ENCODE measurements at regions not wholly inside any gene's neighbourhood (a gene's known extent, or its start where the extent isn't known, plus 50 kb on each side); places are given as distances from the start of the nearest gene placed in this dataset.

DNA sequence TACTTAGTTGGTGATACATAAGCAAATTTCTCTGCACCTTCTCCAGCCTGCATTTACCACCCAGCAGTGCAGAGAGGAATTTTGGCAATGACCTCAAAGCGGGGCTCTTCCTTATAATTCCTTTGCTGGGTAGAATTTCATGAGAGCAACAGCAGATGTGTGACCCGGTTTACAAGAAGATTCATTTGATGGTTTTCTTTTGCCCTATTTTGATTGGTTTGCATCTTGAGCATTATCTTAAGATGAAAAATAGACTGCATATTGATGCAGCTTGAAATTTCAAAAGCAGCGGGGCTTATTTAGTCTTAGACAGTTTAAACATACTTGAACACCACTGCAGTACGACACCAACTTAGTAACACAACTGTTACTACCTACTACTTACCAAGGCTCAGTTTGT is 378.9 kb downstream of the TTLL7 start:
- TF ChIP-seq, protein P1, sequence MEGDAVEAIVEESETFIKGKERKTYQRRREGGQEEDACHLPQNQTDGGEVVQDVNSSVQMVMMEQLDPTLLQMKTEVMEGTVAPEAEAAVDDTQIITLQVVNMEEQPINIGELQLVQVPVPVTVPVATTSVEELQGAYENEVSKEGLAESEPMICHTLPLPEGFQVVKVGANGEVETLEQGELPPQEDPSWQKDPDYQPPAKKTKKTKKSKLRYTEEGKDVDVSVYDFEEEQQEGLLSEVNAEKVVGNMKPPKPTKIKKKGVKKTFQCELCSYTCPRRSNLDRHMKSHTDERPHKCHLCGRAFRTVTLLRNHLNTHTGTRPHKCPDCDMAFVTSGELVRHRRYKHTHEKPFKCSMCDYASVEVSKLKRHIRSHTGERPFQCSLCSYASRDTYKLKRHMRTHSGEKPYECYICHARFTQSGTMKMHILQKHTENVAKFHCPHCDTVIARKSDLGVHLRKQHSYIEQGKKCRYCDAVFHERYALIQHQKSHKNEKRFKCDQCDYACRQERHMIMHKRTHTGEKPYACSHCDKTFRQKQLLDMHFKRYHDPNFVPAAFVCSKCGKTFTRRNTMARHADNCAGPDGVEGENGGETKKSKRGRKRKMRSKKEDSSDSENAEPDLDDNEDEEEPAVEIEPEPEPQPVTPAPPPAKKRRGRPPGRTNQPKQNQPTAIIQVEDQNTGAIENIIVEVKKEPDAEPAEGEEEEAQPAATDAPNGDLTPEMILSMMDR (IDR thresholded peaks at IDR 0.05; ENCODE audit: poor library complexity, severe bottlenecking): no peak
- H3K9me3 ChIP-seq (ENCODE audit: severe bottlenecking): no peaks in the 10 kb centered on the region
- H3K27ac ChIP-seq (ENCODE audit: poor library complexity, severe bottlenecking): no peak overlapping the region
- ATAC-seq (ENCODE audit: low read depth) (no peak), DNase-seq (ENCODE audit: low spot score) (no peak)
- H3K4me1 ChIP-seq (ENCODE audit: insufficient read depth, poor library complexity, severe bottlenecking): no peaks in the 10 kb centered on the region
- no peaks in the 10 kb centered on the region for H3K36me3 ChIP-seq (ENCODE audit: low read depth)
- no peaks in the 10 kb centered on the region for H3K27me3 ChIP-seq (ENCODE audit: insufficient read depth, poor library complexity, severe bottlenecking)
- no peak overlapping the region for H3K4me3 ChIP-seq (ENCODE audit: severe bottlenecking)

DNA sequence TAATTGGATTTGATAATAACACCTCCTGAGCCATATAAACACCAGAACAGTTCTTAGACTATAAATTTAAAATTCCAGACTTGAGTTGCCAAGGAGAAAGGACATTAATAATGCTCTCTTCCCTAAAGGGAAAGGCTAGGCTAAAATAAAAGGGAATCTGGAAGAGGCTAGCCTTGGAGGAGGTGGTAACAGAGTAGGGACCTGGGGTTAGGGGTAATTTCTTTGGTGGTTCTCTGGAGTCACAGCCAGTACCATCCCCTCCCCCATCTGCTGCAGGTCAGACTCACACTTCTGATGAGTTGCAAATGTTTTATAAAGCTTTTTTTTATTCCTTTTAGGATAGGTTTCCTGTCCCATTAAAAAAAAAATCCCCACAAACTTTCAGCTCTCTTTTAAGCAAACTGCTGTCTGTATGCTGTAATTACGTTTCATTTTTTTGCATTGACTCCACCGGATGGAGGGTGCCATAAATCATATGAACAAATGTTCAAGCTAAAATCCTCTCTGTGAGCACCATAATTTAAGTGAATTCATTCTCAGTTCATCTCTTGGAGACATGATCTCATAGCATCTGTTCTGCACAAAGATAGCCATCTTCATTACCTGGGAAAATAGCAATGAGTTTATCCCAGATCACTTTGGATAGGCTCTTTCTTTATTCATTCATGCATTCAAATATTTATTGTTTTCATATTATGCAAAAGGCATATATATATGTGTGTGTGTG is 379.6 kb downstream of the TTLL7 start:
- ATAC-seq (ENCODE audit: low read depth): no peak

DNA sequence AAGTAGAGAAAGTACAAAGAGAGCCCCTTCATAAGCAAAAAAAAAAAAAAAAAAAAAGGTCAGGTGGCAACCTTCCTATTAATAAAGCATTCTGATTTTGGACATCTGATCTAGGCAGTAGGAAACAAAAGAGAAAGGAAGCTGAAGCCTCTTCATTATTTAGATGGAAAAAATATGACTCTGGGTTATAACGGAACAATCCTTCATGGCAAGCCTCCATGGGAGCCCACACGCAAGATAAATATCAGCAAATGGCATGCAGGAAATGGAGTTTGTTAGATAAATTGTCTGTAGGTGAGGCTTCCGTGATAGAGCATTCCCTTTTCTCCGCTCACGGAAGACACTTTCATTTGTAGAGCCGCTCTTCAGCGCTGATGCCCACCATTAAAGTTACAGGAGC is 381.0 kb downstream of the TTLL7 start:
- ATAC-seq (ENCODE audit: low read depth): no peak
- Histone ChIP-seq H3K9me3 (ENCODE audit: severe bottlenecking) (no peaks in the 10 kb centered on the region), H3K27ac (ENCODE audit: poor library complexity, severe bottlenecking) (no peak overlapping the region), H3K27me3 (ENCODE audit: insufficient read depth, poor library complexity, severe bottlenecking) (no peaks in the 10 kb centered on the region), H3K4me1 (ENCODE audit: insufficient read depth, poor library complexity, severe bottlenecking) (no peaks in the 10 kb centered on the region), H3K4me3 (ENCODE audit: severe bottlenecking) (no peak overlapping the region), H3K36me3 (ENCODE audit: low read depth) (no peaks in the 10 kb centered on the region)
- TF ChIP-seq, protein P1 (IDR thresholded peaks at IDR 0.05; ENCODE audit: poor library complexity, severe bottlenecking): no peak
- no peak for DNase-seq (ENCODE audit: low spot score)

More for the DNA sequence above, 379.6 kb downstream of the TTLL7 start:
- Histone ChIP-seq H3K27ac (ENCODE audit: poor library complexity, severe bottlenecking) (no peak overlapping the region), H3K27me3 (ENCODE audit: insufficient read depth, poor library complexity, severe bottlenecking) (no peaks in the 10 kb centered on the region), H3K9me3 (ENCODE audit: severe bottlenecking) (no peaks in the 10 kb centered on the region), H3K4me3 (ENCODE audit: severe bottlenecking) (no peak overlapping the region), H3K36me3 (ENCODE audit: low read depth) (no peaks in the 10 kb centered on the region), H3K4me1 (ENCODE audit: insufficient read depth, poor library complexity, severe bottlenecking) (no peaks in the 10 kb centered on the region)
- TF ChIP-seq, protein P1 (IDR thresholded peaks at IDR 0.05; ENCODE audit: poor library complexity, severe bottlenecking): no peak
- DNase-seq (ENCODE audit: low spot score): no peak

DNA sequence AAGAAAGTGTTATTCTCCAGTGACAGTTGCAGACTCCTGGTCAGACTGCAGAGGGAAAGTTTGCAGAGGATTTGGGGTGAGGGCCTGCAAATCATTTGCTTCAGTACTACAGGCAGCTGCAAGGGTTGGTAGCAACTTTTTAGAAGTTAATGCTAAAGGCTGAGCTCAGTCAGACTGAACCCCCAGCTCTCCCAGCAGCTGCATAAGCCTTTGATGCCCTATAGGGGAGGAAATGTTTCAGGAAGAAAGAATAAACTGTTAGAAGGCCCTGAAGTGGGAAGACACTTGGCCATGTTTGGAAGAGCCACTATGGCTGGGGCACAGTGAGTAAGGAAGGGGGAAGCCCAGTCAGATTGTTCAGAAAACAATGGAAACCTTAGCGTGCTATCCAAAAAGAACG is 383.6 kb downstream of the TTLL7 start:
- DNase-seq (ENCODE audit: low spot score) (no peak), ATAC-seq (ENCODE audit: low read depth) (no peak)
- TF ChIP-seq, protein P1 (IDR thresholded peaks at IDR 0.05; ENCODE audit: poor library complexity, severe bottlenecking): no peak
- no peak overlapping the region for H3K27ac ChIP-seq (ENCODE audit: poor library complexity, severe bottlenecking)
- no peaks in the 10 kb centered on the region for H3K27me3 ChIP-seq (ENCODE audit: insufficient read depth, poor library complexity, severe bottlenecking)
- no peak overlapping the region for H3K4me3 ChIP-seq (ENCODE audit: severe bottlenecking)
- no peaks in the 10 kb centered on the region for H3K4me1 ChIP-seq (ENCODE audit: insufficient read depth, poor library complexity, severe bottlenecking)
- H3K9me3 ChIP-seq (ENCODE audit: severe bottlenecking): no peaks in the 10 kb centered on the region
- no peaks in the 10 kb centered on the region for H3K36me3 ChIP-seq (ENCODE audit: low read depth)

DNA sequence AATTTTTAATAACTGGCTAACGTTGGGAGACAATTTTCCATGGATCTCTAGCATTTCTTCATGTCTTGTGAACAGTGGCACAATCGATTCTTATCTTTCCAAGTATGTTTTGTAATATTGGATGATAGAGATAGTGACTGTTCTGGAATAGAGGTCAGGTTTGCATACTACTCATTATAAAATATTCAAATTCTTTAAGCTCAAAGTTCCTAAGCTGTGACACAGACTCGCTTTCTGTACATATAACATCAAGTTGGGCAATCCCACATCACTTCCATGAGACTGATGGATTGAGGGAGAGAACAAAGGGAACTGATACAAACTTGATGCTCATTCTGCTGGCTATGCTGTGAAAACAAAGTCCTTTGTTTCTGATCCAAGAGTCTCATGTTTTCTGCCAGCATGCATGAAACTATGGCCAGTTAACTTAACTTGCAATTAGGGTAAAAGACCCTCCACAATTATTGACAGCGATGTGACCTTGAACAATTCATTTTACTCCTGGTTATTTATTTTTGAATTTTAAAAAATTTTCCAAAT is 392.4 kb downstream of the TTLL7 start:
- Histone ChIP-seq H3K36me3 (ENCODE audit: low read depth) (no peaks in the 10 kb centered on the region), H3K27ac (ENCODE audit: poor library complexity, severe bottlenecking) (no peak overlapping the region), H3K9me3 (ENCODE audit: severe bottlenecking) (no peaks in the 10 kb centered on the region), H3K27me3 (ENCODE audit: insufficient read depth, poor library complexity, severe bottlenecking) (no peaks in the 10 kb centered on the region), H3K4me3 (ENCODE audit: severe bottlenecking) (no peak overlapping the region), H3K4me1 (ENCODE audit: insufficient read depth, poor library complexity, severe bottlenecking) (no peaks in the 10 kb centered on the region)
- TF ChIP-seq, protein P1 (IDR thresholded peaks at IDR 0.05; ENCODE audit: poor library complexity, severe bottlenecking): no peak
- DNase-seq (ENCODE audit: low spot score) (no peak), ATAC-seq (ENCODE audit: low read depth) (no peak)
